ENCODE measurements at regions not wholly inside any gene's neighbourhood (a gene's known extent, or its start where the extent isn't known, plus 50 kb on each side); places are given as distances from the start of the nearest gene placed in this dataset.
A peak's percentile ranks its signal among the peaks of the same experiment; 100 is the strongest.

DNA sequence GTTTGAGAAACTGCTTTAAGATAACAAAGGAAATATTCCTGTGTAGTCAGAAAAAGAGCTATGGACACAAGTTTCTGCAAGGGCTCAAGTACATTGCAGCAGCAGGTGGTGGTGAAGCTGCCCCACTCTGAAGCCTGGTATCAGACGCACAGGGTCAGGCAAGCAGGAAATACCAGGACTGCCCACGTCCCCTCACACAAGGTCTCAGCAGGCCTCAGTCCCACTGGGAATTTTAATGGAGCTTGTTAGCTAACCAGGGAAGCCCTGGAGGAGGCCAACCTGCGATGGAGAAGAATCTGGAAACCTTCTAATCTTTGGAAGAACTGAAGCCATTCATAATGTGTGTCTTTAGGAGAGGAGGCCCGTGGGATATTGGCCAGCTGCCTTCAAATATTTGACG is 168.3 kb downstream of the UXS1 start:
- no peak for DNase-seq (ENCODE audit: low spot score)
- Histone ChIP-seq H3K36me3 (no peaks in the 10 kb centered on the region), H3K27ac (no peak overlapping the region), H3K9me3 (no peaks in the 10 kb centered on the region), H3K4me1 (peaks cover 0 to 20% of the 10 kb centered on the region in 2 donors), H3K27me3 (no peaks in the 10 kb centered on the region), H3K4me3 (no peak overlapping the region)
- TF ChIP-seq, protein P1, sequence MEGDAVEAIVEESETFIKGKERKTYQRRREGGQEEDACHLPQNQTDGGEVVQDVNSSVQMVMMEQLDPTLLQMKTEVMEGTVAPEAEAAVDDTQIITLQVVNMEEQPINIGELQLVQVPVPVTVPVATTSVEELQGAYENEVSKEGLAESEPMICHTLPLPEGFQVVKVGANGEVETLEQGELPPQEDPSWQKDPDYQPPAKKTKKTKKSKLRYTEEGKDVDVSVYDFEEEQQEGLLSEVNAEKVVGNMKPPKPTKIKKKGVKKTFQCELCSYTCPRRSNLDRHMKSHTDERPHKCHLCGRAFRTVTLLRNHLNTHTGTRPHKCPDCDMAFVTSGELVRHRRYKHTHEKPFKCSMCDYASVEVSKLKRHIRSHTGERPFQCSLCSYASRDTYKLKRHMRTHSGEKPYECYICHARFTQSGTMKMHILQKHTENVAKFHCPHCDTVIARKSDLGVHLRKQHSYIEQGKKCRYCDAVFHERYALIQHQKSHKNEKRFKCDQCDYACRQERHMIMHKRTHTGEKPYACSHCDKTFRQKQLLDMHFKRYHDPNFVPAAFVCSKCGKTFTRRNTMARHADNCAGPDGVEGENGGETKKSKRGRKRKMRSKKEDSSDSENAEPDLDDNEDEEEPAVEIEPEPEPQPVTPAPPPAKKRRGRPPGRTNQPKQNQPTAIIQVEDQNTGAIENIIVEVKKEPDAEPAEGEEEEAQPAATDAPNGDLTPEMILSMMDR (IDR thresholded peaks at IDR 0.05), result no peak

DNA sequence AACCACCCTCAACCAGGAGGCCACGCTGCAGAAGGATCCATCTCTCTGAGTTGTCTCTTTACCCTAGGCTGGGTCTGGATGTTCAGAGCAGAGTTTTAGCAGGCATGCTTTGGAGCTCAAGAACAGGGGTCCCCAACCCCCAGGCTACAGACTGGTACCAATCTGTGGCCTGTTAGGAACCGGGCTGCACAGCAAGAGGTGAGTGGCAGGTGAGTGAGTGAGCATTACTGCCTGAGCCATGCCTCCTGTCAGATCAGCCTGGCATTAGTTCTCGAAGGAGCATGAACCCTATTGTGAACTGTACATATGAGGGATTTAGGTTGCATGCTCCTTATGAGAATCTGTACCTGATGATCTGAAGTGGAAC is 172.5 kb downstream of the UXS1 start:
- Histone ChIP-seq H3K36me3 (no peaks in the 10 kb centered on the region), H3K27me3 (no peaks in the 10 kb centered on the region), H3K4me3 (no peak overlapping the region), H3K27ac (no peak overlapping the region), H3K9me3 (no peaks in the 10 kb centered on the region), H3K4me1 (peaks cover 0 to 19% of the 10 kb centered on the region in 2 donors)
- no peak for DNase-seq (ENCODE audit: low spot score)
- TF ChIP-seq, protein P1 (IDR thresholded peaks at IDR 0.05), result no peak

DNA sequence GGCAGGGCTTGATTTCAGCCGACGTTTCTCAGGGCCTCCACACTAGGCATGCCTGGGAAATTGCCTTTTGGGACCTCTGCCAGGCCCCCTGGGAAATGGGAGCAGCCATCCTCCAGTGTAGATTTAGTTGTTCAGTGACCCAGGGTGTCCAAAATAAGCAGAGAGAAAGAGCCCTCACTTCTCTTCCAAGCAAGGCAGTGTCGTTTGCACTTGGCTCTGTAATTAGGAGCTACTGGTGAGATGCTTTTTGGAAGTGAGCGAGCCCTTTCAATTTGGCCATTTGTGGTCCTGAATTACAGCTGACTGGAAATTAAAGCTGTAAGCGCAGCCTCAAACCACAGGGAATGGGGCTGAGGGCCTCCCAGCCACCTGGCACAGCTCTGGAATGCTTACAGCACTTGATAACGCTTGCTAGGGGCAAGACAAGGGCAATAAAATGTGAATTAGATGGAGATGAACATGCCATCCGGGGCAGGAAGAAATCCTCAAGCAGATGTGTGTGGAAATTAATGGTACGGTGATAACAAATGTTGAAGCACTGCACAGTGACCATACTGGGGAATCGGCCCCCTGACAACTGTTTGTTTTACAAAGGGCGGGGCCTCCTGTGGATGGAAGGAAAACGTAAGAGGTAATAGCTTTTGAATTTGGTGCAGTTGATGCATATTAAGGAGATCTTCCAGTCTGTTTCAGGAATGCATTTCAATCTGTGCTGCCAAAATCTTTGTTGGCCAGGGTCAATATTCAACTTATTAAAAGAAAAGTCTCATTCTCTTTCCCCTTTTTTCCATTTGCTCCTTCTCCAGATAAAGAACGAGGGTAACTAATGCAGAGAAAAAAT is 173.1 kb downstream of the UXS1 start:
- DNase-seq (ENCODE audit: low spot score), result no peak
- H3K36me3 ChIP-seq, result no peaks in the 10 kb centered on the region
- no peak overlapping the region for H3K4me3 ChIP-seq
- TF ChIP-seq, protein P1 (IDR thresholded peaks at IDR 0.05), result no peak
- peak overlapping the region in 1 of 2 donors; percentile 3 for H3K27ac ChIP-seq
- no peaks in the 10 kb centered on the region for H3K27me3 ChIP-seq
- H3K4me1 ChIP-seq, result peaks cover 0 to 19% of the 10 kb centered on the region in 2 donors
- no peaks in the 10 kb centered on the region for H3K9me3 ChIP-seq

DNA sequence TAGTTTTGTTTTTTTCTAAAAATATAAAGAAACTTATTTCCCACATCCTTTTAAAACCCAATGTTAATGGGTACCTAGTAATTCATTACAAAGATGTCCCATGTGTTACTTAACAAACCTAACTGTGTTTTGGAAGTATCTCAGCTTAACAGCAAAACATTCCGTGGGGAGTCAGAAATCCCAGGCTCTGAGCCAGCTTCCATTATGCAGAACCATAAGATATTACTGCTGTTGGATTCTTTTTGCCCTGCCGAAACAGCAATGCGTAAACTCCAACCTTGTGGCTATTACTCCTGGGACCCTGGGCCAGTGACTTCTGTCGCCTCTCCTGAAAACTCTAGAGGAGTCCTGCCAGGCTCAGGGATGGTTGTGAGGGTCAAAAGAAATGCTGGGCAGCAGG is 174.1 kb downstream of the UXS1 start:
- Histone ChIP-seq H3K27me3 (no peaks in the 10 kb centered on the region), H3K4me3 (no peak overlapping the region), H3K36me3 (no peaks in the 10 kb centered on the region), H3K9me3 (no peaks in the 10 kb centered on the region), H3K4me1 (peaks cover 0 to 19% of the 10 kb centered on the region in 2 donors), H3K27ac (no peak overlapping the region)
- DNase-seq (ENCODE audit: low spot score), result no peak
- TF ChIP-seq, protein P1 (IDR thresholded peaks at IDR 0.05), result no peak

DNA sequence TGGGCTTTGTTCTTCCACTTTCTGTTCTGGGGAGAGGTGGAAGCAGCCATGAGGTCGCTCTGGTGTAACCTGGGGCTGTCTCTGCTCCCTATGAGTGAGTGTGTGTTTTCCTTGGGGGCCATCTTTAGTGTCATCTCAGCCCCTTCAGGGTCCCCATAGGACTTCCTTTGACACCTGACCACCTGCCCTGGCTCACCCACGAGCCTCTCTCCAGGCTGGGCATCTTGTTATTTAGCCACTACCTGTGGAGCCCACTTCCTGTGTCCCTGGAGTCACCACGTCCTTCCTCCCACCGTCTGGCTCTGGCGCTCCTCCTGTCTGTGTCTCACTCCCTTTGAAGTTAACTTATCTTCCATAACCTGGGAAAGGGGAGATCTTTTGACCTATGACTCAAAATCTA is 176.0 kb downstream of the UXS1 start:
- Histone ChIP-seq H3K4me3 (no peak overlapping the region), H3K4me1 (peaks cover 0 to 19% of the 10 kb centered on the region in 2 donors), H3K27me3 (no peaks in the 10 kb centered on the region), H3K36me3 (no peaks in the 10 kb centered on the region), H3K9me3 (no peaks in the 10 kb centered on the region), H3K27ac (no peak overlapping the region)
- no peak for DNase-seq (ENCODE audit: low spot score)
- TF ChIP-seq, protein P1 (IDR thresholded peaks at IDR 0.05), result no peak
